ENCODE measurements at regions not wholly inside any gene's neighbourhood (a gene's known extent, or its start where the extent isn't known, plus 50 kb on each side); places are given as distances from the start of the nearest gene placed in this dataset.

DNA sequence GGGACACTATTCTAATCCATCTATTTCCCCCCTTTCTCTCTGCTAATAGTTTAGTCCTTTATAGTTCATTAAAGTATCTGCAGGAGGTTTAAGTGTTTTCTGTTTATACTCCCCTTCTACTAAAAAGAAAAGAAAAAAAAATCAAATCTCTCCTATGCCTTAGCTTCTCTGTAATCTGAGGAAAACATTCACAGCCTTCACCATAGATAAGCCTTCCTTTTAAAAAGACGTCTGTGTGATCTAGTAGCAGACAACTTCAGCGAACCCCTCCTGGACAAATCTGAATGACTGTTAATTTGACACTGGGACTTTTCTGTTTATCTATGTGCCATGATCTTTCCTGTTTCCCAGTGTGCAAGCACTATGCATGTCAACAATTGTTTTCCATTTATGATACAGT lies 70.4 kb upstream of the CDH19 start:
- Histone ChIP-seq H3K4me2 (no peak overlapping the region), H3K27ac (no peak overlapping the region), H3K79me2 (ENCODE audit: insufficient read depth, low read depth) (no peaks in the 10 kb centered on the region), H3K36me3 (ENCODE audit: insufficient read depth) (no peaks in the 10 kb centered on the region), H2AFZ (ENCODE audit: low read depth) (no peak overlapping the region), H4K20me1 (ENCODE audit: insufficient read depth) (no peaks in the 10 kb centered on the region), H3K27me3 (ENCODE audit: insufficient read depth, low read depth) (no peaks in the 10 kb centered on the region), H3K9ac (no peak overlapping the region), H3K4me1 (ENCODE audit: low read depth, poor library complexity, severe bottlenecking) (no peaks in the 10 kb centered on the region), H3K4me3 (IDR thresholded peaks at IDR 0.05; ENCODE audit: insufficient read depth, low read depth, low read length) (no peak overlapping the region)
- TF ChIP-seq, protein P1, sequence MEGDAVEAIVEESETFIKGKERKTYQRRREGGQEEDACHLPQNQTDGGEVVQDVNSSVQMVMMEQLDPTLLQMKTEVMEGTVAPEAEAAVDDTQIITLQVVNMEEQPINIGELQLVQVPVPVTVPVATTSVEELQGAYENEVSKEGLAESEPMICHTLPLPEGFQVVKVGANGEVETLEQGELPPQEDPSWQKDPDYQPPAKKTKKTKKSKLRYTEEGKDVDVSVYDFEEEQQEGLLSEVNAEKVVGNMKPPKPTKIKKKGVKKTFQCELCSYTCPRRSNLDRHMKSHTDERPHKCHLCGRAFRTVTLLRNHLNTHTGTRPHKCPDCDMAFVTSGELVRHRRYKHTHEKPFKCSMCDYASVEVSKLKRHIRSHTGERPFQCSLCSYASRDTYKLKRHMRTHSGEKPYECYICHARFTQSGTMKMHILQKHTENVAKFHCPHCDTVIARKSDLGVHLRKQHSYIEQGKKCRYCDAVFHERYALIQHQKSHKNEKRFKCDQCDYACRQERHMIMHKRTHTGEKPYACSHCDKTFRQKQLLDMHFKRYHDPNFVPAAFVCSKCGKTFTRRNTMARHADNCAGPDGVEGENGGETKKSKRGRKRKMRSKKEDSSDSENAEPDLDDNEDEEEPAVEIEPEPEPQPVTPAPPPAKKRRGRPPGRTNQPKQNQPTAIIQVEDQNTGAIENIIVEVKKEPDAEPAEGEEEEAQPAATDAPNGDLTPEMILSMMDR (conservative IDR thresholded peaks at IDR 0.05; ENCODE audit: low read depth, low read length), result no peak

DNA sequence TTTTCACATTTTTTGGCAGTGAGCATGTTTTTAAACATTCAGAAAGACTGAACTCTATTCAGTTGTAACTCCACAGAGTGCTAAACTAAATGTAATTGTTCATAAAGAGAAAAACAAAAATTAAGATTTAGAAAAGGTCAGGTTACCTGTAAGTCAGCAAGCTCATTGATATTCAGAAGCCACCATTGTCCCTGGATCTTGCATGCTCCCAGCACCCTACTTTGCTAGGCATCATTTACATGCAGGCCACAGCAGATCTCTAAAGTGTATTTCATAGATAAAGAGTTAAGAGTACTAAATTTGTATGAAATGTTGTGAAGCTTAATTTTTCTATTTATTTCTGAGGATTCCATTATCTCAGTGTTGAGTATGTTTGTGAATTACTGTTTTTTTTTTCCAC lies 64.8 kb upstream of the CDH19 start:
- Histone ChIP-seq H3K9ac (no peak overlapping the region), H3K4me2 (no peak overlapping the region), H3K4me1 (ENCODE audit: low read depth, poor library complexity, severe bottlenecking) (no peaks in the 10 kb centered on the region), H3K4me3 (IDR thresholded peaks at IDR 0.05; ENCODE audit: insufficient read depth, low read depth, low read length) (no peak overlapping the region), H2AFZ (ENCODE audit: low read depth) (no peak overlapping the region), H3K79me2 (ENCODE audit: insufficient read depth, low read depth) (no peaks in the 10 kb centered on the region), H4K20me1 (ENCODE audit: insufficient read depth) (no peaks in the 10 kb centered on the region), H3K27me3 (ENCODE audit: insufficient read depth, low read depth) (no peaks in the 10 kb centered on the region), H3K36me3 (ENCODE audit: insufficient read depth) (no peaks in the 10 kb centered on the region), H3K27ac (no peak overlapping the region)
- TF ChIP-seq, protein P1 (conservative IDR thresholded peaks at IDR 0.05; ENCODE audit: low read depth, low read length), result no peak

GRCh38 chr18:66662632-66663031 lies 58.7 kb upstream of the CDH19 start:
- Histone ChIP-seq H3K4me1 (ENCODE audit: low read depth, poor library complexity, severe bottlenecking) (no peaks in the 10 kb centered on the region), H3K9ac (no peak overlapping the region), H3K36me3 (ENCODE audit: insufficient read depth) (no peaks in the 10 kb centered on the region), H2AFZ (ENCODE audit: low read depth) (no peak overlapping the region), H3K27ac (no peak overlapping the region), H3K4me2 (no peak overlapping the region), H3K27me3 (ENCODE audit: insufficient read depth, low read depth) (no peaks in the 10 kb centered on the region), H3K79me2 (ENCODE audit: insufficient read depth, low read depth) (no peaks in the 10 kb centered on the region), H4K20me1 (ENCODE audit: insufficient read depth) (no peaks in the 10 kb centered on the region), H3K4me3 (IDR thresholded peaks at IDR 0.05; ENCODE audit: insufficient read depth, low read depth, low read length) (no peak overlapping the region)
- TF ChIP-seq, protein P1 (conservative IDR thresholded peaks at IDR 0.05; ENCODE audit: low read depth, low read length), result no peak

DNA sequence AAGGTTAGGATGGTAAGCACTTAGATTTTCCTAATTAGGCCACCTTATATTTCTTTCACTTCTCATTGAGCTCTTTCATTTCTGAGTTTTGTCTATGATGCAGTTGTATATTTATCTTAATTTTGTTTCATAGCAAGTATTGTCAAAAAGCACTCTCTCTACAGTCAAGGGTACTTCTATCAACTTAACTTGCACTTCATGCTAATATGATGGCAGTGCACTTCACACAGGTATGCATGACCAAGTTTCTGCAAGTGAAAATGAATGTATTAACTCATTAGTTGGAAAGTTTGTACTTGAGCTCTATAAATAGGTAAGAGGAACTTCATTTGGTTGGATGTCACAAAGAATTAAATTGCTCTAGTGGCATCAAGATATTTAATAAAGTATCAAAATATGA lies 51.5 kb upstream of the CDH19 start:
- Histone ChIP-seq H3K36me3 (ENCODE audit: insufficient read depth) (no peaks in the 10 kb centered on the region), H4K20me1 (ENCODE audit: insufficient read depth) (no peaks in the 10 kb centered on the region), H3K27me3 (ENCODE audit: insufficient read depth, low read depth) (no peaks in the 10 kb centered on the region), H3K27ac (no peak overlapping the region), H3K79me2 (ENCODE audit: insufficient read depth, low read depth) (no peaks in the 10 kb centered on the region), H3K4me1 (ENCODE audit: low read depth, poor library complexity, severe bottlenecking) (no peaks in the 10 kb centered on the region), H3K9ac (no peak overlapping the region), H3K4me3 (IDR thresholded peaks at IDR 0.05; ENCODE audit: insufficient read depth, low read depth, low read length) (no peak overlapping the region), H2AFZ (ENCODE audit: low read depth) (no peak overlapping the region), H3K4me2 (no peak overlapping the region)
- TF ChIP-seq, protein P1 (conservative IDR thresholded peaks at IDR 0.05; ENCODE audit: low read depth, low read length), result no peak
